Keratinocyte (primary cell): ENCODE measurements at regions not wholly inside any gene's neighbourhood (a gene's known extent, or its start where the extent isn't known, plus 50 kb on each side); places are given as distances from the start of the nearest gene placed in this dataset.

Experiments
- CTCF ChIP-seq, 3 experiments: IDR thresholded peaks in 1 of 3; conservative IDR thresholded peaks in 1 of 3; optimal IDR thresholded peaks in 1 of 3; 2 replicates in 2 of 3; 3 replicates in 1 of 3; pipeline versions ENCODE3 to v1.5.1; 2011; ENCODE audit warnings: low read length in 3 of 3, mild to moderate bottlenecking in 3 of 3, moderate library complexity in 2 of 3, control low read depth in 1 of 3, inconsistent platforms in 1 of 3; ENCODE audit not compliant: insufficient read depth in 2 of 3; ENCODE audit errors: extremely low read depth in 1 of 3
- EZH2 ChIP-seq: IDR thresholded peaks from one replicate; pipeline ENCODE4 v1.6.1; 2012; ENCODE audit warnings: inconsistent platforms, mild to moderate bottlenecking, low read length, moderate library complexity

GRCh38 chr10:95121904-95122303, 52.6 kb upstream of the CYP2C8 start:
- no peak for TF ChIP-seq CTCF (optimal IDR thresholded peaks at IDR 0.05 in 1 of 3, IDR thresholded peaks at IDR 0.05 in 1 of 3, conservative IDR thresholded peaks at IDR 0.05 in 1 of 3; ENCODE audit: extremely low read depth in 1 of 3, insufficient read depth in 2 of 3, low read length in 3 of 3)
- no peak for TF ChIP-seq EZH2
